Stimulated activated naive CD8-positive, alpha-beta T cell treated with anti-CD3 and anti-CD28 coated beads, Interleukin-15, amount 100 ng/mL, for 72 hours (primary cell): ENCODE measurements at regions not wholly inside any gene's neighbourhood (a gene's known extent, or its start where the extent isn't known, plus 50 kb on each side); places are given as distances from the start of the nearest gene placed in this dataset.
A peak's percentile ranks its signal among the peaks of the same experiment; 100 is the strongest.
"Not testable (repeated sequence)": the region's sequence is repeated elsewhere in the genome, so short reads cannot be mapped to it uniquely, and the experiment has no call there.

Experiments
- ATAC-seq: fragments of 150-1000 bp; cut with Tn5 transposase; 2 replicates; pipeline ENCODE4 v1.10.0; 2021; ENCODE audit warnings: mild to moderate bottlenecking, moderate library complexity
- DNase-seq, 2 donors: peaks; one replicate each; pipeline ENCODE4 v3.0.0; 2021 to 2022
- H3K27ac Mint-ChIP-seq, 2 donors: one replicate each; pipeline ENCODE4 v1.8.0; 2022; ENCODE audit warnings: mild to moderate bottlenecking in 2 of 2, mixed read lengths in 2 of 2, moderate library complexity in 2 of 2
- H3K27me3 Mint-ChIP-seq: one replicate; pipeline ENCODE4 v1.8.0; 2022; ENCODE audit warnings: mixed read lengths
- H3K4me1 Mint-ChIP-seq: one replicate; pipeline ENCODE4 v1.8.0; 2022; ENCODE audit warnings: mild to moderate bottlenecking, mixed read lengths
- H3K4me3 Mint-ChIP-seq, 2 donors: one replicate each; pipeline ENCODE4 v1.8.0; 2022; ENCODE audit warnings: mild to moderate bottlenecking in 2 of 2, mixed read lengths in 2 of 2, moderate library complexity in 1 of 2
- H3K9me3 Mint-ChIP-seq, 2 donors: one replicate each; pipeline ENCODE4 v1.8.0; 2022; ENCODE audit warnings: mixed read lengths in 2 of 2

- no peak for DNase-seq
- H3K27me3 Mint-ChIP-seq = no peaks in the 10 kb centered on the region
- no peak overlapping the region for H3K4me3 Mint-ChIP-seq
- H3K27ac Mint-ChIP-seq = no peak overlapping the region
- H3K9me3 Mint-ChIP-seq = peaks cover 7 to 14% of the 10 kb centered on the region in 2 donors
- H3K4me1 Mint-ChIP-seq = peaks cover 3% of the 10 kb centered on the region
- ATAC-seq = peak; percentile 5
Observed at GRCh38 chr10:81569488-81569887, 305.5 kb upstream of the NRG3 start.

GRCh38 chr10:81570349-81570748 lies 304.6 kb upstream of the NRG3 start:
- DNase-seq (no peak), ATAC-seq (peak; percentile 40)
- H3K9me3 Mint-ChIP-seq = peaks cover 7 to 18% of the 10 kb centered on the region in 2 donors
- no peak overlapping the region for H3K4me3 Mint-ChIP-seq
- no peaks in the 10 kb centered on the region for H3K27me3 Mint-ChIP-seq
- no peaks in the 10 kb centered on the region for H3K4me1 Mint-ChIP-seq
- H3K27ac Mint-ChIP-seq = no peak overlapping the region

GRCh38 chr10:81570878-81571794 lies 303.9 kb upstream of the NRG3 start:
- no peaks in the 10 kb centered on the region for H3K27me3 Mint-ChIP-seq
- peak; percentile 35 for ATAC-seq
- peak overlapping the region in 1 of 2 donors; percentile 48 for H3K27ac Mint-ChIP-seq
- H3K4me1 Mint-ChIP-seq = no peaks in the 10 kb centered on the region
- peaks cover 7 to 25% of the 10 kb centered on the region in 2 donors for H3K9me3 Mint-ChIP-seq
- no peak for DNase-seq
- H3K4me3 Mint-ChIP-seq = no peak overlapping the region

- ATAC-seq (no peak), DNase-seq (no peak)
- Mint-ChIP-seq H3K4me3 (no peak overlapping the region), H3K9me3 (peaks cover 7 to 28% of the 10 kb centered on the region in 2 donors), H3K4me1 (no peaks in the 10 kb centered on the region), H3K27me3 (no peaks in the 10 kb centered on the region), H3K27ac (no peak overlapping the region)
Observed at GRCh38 chr10:81575036-81575435, 300.0 kb upstream of the NRG3 start.

DNA sequence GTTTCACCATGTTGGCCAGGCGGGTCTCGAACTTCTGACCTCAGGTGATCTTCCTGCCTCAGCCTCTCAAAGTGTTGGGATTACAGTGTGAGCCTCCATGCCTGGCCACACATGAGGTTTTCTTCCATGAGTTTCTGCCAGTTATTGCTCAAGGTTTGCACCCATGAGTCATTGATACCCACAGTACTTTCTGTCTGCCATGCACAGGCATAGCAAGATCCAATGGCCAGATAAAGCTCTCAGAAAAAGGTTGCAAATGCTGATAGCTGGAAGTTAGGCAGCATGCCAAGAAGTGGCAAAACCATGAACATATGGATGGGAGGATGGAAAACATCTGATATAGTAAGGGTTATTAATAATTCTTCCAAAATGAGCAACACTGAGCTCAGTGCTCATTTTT lies 298.7 kb upstream of the NRG3 start:
- Mint-ChIP-seq H3K4me3 (no peak overlapping the region), H3K9me3 (peaks cover 7 to 23% of the 10 kb centered on the region in 2 donors), H3K27me3 (no peaks in the 10 kb centered on the region), H3K4me1 (no peaks in the 10 kb centered on the region), H3K27ac (no peak overlapping the region)
- DNase-seq = no peak
- ATAC-seq = no peak

- H3K27me3 Mint-ChIP-seq = no peaks in the 10 kb centered on the region
- peaks cover 9 to 21% of the 10 kb centered on the region in 2 donors for H3K9me3 Mint-ChIP-seq
- no peak overlapping the region for H3K4me3 Mint-ChIP-seq
- no peaks in the 10 kb centered on the region for H3K4me1 Mint-ChIP-seq
- no peak for ATAC-seq
- H3K27ac Mint-ChIP-seq = no peak overlapping the region
- DNase-seq = no peak
Observed at GRCh38 chr10:81594991-81595390, 280.0 kb upstream of the NRG3 start.

DNA sequence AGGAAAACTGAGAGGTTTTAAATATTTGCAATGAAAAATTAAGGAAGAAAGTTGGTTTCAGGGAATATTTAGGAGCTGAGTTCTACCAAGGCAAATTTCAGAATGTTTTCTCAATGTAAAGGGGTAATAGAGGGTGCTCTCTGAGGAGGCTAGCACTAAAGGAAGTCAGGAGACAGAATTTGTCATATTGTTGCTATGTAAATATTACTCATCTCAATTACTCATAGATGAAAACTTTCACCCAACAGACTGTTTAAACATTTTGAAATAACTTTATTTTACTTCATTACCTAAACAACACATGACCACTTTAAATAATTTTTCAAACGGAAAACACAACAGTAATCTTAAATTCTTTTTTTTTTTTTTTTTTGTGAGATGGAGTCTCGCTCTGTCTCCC lies 274.8 kb upstream of the NRG3 start:
- Mint-ChIP-seq H3K4me3 (no peak overlapping the region), H3K27ac (no peak overlapping the region)
- no peak for DNase-seq

DNA sequence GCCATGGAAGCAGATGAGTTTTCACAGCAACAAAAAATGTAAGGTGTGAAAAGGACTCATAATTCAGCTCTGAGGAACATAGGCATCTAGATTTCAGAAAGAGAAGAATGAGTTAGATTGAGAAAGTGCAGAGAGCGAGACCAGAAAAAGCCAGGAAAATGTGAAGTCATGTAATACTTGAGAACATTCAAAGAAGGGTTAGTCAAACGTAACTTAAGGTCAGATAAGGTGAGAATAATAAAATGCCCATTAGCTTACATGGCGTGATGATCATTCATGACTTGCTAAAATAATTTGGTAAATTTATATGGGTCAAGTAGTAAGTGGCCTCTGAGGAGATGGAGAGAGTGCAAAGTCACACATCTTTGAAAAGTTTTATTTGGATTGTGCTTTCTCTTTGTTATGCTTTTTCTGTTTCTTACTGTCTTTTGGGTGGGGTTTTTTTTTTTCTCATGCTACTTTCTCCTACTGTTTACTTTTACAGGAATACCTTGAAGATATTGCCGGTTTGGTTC lies 271.8 kb upstream of the NRG3 start:
- Mint-ChIP-seq H3K4me1 (no peaks in the 10 kb centered on the region), H3K27ac (no peak overlapping the region), H3K27me3 (no peaks in the 10 kb centered on the region), H3K9me3 (no peaks in the 10 kb centered on the region), H3K4me3 (no peak overlapping the region)
- DNase-seq (no peak), ATAC-seq (no peak)

More for the DNA sequence above, 274.8 kb upstream of the NRG3 start:
- Mint-ChIP-seq H3K4me1 (no peaks in the 10 kb centered on the region), H3K27me3 (no peaks in the 10 kb centered on the region), H3K9me3 (peaks cover 6 to 7% of the 10 kb centered on the region in 2 donors)
- ATAC-seq = no peak

DNA sequence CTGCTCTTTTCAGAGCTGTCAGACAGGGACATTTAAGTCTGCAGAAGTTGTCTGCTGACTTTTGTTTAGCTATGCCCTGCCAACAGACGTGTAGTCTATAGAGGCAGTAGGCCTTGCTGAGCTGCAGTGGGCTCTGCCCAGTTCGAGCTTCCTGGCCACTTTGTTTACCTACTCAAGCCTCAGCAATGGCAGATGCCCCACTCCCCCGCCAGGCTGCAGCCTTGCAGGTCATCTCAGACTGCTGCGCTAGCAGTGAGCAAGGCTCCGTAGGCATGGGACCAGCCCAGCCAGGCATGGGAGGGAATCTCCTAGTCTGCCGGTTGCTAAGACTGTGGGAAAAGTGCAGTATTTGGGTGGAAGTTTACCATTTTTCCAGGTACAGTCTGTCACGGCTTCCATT lies 230.5 kb upstream of the NRG3 start:
- H3K4me3 Mint-ChIP-seq = not testable (repeated sequence)

DNA sequence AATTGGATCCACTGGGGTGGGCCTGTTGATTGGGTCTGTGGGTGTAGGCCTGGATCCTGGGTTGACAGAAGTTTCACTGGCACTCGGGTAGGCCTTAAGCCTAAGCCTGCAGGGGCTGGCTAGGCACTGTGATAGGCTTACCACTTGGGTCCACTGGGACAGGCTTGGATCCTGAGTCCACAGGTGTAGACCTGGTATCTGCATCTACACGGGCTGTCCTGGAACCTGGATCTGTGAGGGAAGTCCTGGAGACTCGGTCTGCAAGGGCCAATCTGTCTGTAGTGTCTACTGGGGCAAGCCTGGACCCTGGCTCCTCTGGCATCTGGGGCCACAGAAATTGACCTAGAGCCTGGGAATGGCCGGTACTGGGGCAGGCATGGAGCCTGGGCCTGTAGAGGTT lies 219.0 kb upstream of the NRG3 start:
- no peaks in the 10 kb centered on the region for H3K27me3 Mint-ChIP-seq
- H3K9me3 Mint-ChIP-seq = peaks cover 7 to 11% of the 10 kb centered on the region in 2 donors
- H3K4me3 Mint-ChIP-seq = no peak overlapping the region
- no peaks in the 10 kb centered on the region for H3K4me1 Mint-ChIP-seq
- ATAC-seq = no peak
- H3K27ac Mint-ChIP-seq = no peak overlapping the region
- no peak for DNase-seq

More for the DNA sequence above, 230.5 kb upstream of the NRG3 start:
- H3K27me3 Mint-ChIP-seq, DNase-seq, ATAC-seq, H3K27ac Mint-ChIP-seq, H3K4me1 Mint-ChIP-seq: not testable (repeated sequence)
- peaks cover 8 to 21% of the 10 kb centered on the region in 2 donors for H3K9me3 Mint-ChIP-seq

- Mint-ChIP-seq H3K4me3 (no peak overlapping the region), H3K4me1 (no peaks in the 10 kb centered on the region), H3K27ac (no peak overlapping the region), H3K27me3 (no peaks in the 10 kb centered on the region), H3K9me3 (peaks cover 9% of the 10 kb centered on the region in 2 donors)
- no peak for DNase-seq
- ATAC-seq = no peak
Observed at GRCh38 chr10:81662837-81663236, 212.2 kb upstream of the NRG3 start.

- peaks cover 5 to 14% of the 10 kb centered on the region in 2 donors for H3K9me3 Mint-ChIP-seq
- ATAC-seq, H3K4me3 Mint-ChIP-seq, H3K27me3 Mint-ChIP-seq, DNase-seq, H3K4me1 Mint-ChIP-seq, H3K27ac Mint-ChIP-seq: not testable (repeated sequence)
Observed at GRCh38 chr10:81664800-81665199, 210.2 kb upstream of the NRG3 start.

DNA sequence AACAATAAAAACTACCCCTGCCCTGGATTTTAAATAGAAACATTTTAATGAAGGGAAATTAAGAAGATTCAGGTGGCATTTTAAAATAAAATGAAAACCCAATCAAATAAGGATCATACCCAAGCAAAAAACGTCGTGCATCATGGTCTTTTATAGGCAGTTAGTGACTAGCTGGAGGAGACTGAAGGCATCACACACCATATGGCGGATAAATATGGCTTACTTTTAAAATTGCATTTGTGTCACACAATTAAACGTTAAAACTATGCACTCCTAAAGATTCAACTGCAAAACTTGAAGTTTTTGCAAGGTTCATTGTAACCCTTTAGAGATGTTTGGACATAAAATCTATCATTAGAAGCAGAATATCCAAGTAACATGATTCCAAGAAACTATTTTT lies 200.1 kb upstream of the NRG3 start:
- Mint-ChIP-seq H3K4me3 (no peak overlapping the region), H3K27me3 (no peaks in the 10 kb centered on the region), H3K9me3 (peaks cover 0 to under 1% of the 10 kb centered on the region in 2 donors), H3K4me1 (peaks cover under 1% of the 10 kb centered on the region), H3K27ac (no peak overlapping the region)
- ATAC-seq (no peak), DNase-seq (no peak)

DNA sequence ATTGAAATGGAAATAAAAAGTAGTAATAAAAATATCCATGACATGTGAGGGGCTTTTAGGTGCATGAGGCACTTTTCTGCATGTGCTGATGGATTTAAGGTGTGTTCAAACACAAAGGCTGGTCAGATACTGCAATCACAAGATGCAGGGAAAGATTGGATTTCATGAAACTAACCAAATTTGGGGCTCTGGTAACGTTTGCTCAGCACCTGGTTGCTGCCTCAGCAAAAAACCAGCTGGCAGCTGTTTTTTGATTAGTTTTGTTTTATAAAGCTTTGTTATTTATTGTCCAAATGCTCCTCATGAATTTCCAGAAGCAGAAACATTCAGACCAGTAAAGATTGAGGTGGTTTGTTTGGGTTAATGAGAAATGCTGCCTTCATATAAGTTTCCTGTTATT lies 195.7 kb upstream of the NRG3 start:
- no peak overlapping the region for H3K4me3 Mint-ChIP-seq
- no peak overlapping the region for H3K27ac Mint-ChIP-seq
- no peak for ATAC-seq
- H3K9me3 Mint-ChIP-seq = no peaks in the 10 kb centered on the region
- DNase-seq = no peak
- peaks cover 7% of the 10 kb centered on the region for H3K4me1 Mint-ChIP-seq
- no peaks in the 10 kb centered on the region for H3K27me3 Mint-ChIP-seq

- H3K4me3 Mint-ChIP-seq = no peak overlapping the region
Observed at GRCh38 chr10:81680359-81680758, 194.6 kb upstream of the NRG3 start.

DNA sequence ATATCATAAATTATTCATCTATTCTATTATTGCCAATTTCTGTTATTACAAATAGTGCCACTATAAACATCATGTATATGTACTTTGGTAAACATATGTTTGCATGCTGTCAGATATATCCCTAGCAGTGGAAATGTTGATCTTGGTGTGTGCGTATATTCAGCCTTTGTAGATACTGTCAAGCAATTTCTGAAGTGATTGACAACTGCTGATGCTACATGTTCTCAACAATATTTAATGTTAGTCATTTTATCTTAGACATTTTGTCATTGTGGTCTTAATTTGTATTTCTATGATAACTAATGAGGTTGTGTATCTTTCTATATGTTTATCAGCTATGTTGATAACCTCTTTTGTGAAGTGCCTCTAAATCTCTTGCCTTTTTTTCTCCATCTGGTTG lies 186.5 kb upstream of the NRG3 start:
- no peak overlapping the region for H3K27ac Mint-ChIP-seq
- H3K4me1 Mint-ChIP-seq = no peaks in the 10 kb centered on the region
- no peak overlapping the region for H3K4me3 Mint-ChIP-seq
- no peak for ATAC-seq
- peaks cover 0 to 19% of the 10 kb centered on the region in 2 donors for H3K9me3 Mint-ChIP-seq
- DNase-seq = no peak
- no peaks in the 10 kb centered on the region for H3K27me3 Mint-ChIP-seq

More at GRCh38 chr10:81680359-81680758, 194.6 kb upstream of the NRG3 start:
- ATAC-seq = peak; percentile 15
- H3K27me3 Mint-ChIP-seq = no peaks in the 10 kb centered on the region
- peaks cover 7% of the 10 kb centered on the region for H3K4me1 Mint-ChIP-seq
- no peak for DNase-seq
- no peaks in the 10 kb centered on the region for H3K9me3 Mint-ChIP-seq
- H3K27ac Mint-ChIP-seq = no peak overlapping the region
